K562 (cell line): ENCODE measurements at regions not wholly inside any gene's neighbourhood (a gene's known extent, or its start where the extent isn't known, plus 50 kb on each side); places are given as distances from the start of the nearest gene placed in this dataset.

ENCODE experiments used
- ATAC-seq: fragments of 200-7000 bp; cut with Tn5 transposase; 3 replicates; pipeline ENCODE4 v1.9.1; 2020; ENCODE audit warnings: moderate library complexity
- BruUV-seq: library from RNA; stranded (reverse); fragments of 400-500 nt; replicated peaks from 2 replicates; lab custom pipeline; 2021; lab: Mats Ljungman, UMichigan
- CTCF ChIA-PET: fragments of 300-600 bp; formaldehyde crosslinking; extraction: SDS; loops from one replicate; lab custom pipeline; 2021; ENCODE audit warnings: low intra/inter-chr PET ratio; lab: Yijun Ruan, JAX
- POLR2A ChIA-PET: fragments of 300-600, 350-650 bp; sonication (Branson Sonifier 250); formaldehyde crosslinking; extraction: SDS; loops from one replicate; lab custom pipeline; 2021; ENCODE audit warnings: antibody characterized with exemption, inconsistent platforms; lab: Yijun Ruan, JAX
- DNase-seq, 4 experiments: peaks; one replicate each; pipeline versions ENCODE4 v3.0.0 to v3.0.0-alpha.2; 2011 to 2018; ENCODE audit warnings: low spot score in 3 of 4, mixed read lengths in 3 of 4; ENCODE audit errors: extremely low read depth in 1 of 4
- FAIRE-seq: peaks from 2 replicates; lab custom pipeline; 2011; peaks lifted over from hg19 to GRCh38; lab: Jason Lieb, UNC
- H2AFZ ChIP-seq: 2 replicates; pipeline ENCODE4 v1.6.0; 2011; ENCODE audit warnings: low read depth, low read length, control low read depth, inconsistent platforms
- H3K27ac ChIP-seq: fragments of 200-600 bp; 3 replicates; pipeline ENCODE4 v1.8.0; 2011; ENCODE audit warnings: low read depth, mild to moderate bottlenecking, control low read depth, inconsistent platforms, low read length, moderate library complexity, mixed read lengths; ENCODE audit errors: extremely low read depth
- H3K27me3 ChIP-seq, 2 experiments: fragments of 300-600 bp in 1 of 2; 2 replicates in 1 of 2; 3 replicates in 1 of 2; pipeline versions ENCODE4 v1.6.0 to v1.8.0; 2011; ENCODE audit warnings: inconsistent platforms in 2 of 2, low read length in 2 of 2, mild to moderate bottlenecking in 1 of 2, mixed read lengths in 1 of 2, moderate library complexity in 1 of 2; ENCODE audit not compliant: control insufficient read depth in 2 of 2, insufficient read depth in 2 of 2
- H3K36me3 ChIP-seq: fragments of 300-600 bp; 3 replicates; pipeline ENCODE4 v1.8.0; 2011; ENCODE audit warnings: mild to moderate bottlenecking, low read length, inconsistent platforms; ENCODE audit not compliant: control insufficient read depth, insufficient read depth
- H3K4me1 ChIP-seq, 2 experiments: fragments of 200-600 bp in 1 of 2; replicated peaks in 1 of 2; 2 replicates in 1 of 2; 3 replicates in 1 of 2; pipeline versions ENCODE4 v1.5.1 to v1.8.0; 2011; ENCODE audit warnings: inconsistent platforms in 2 of 2, low read length in 2 of 2, mild to moderate bottlenecking in 1 of 2, mixed read lengths in 1 of 2, moderate library complexity in 1 of 2; ENCODE audit not compliant: control insufficient read depth in 2 of 2, insufficient read depth in 2 of 2
- H3K4me2 ChIP-seq: 2 replicates; pipeline ENCODE4 v1.6.1; 2011; ENCODE audit warnings: low read length, control low read depth, inconsistent platforms, mixed read lengths; ENCODE audit not compliant: insufficient read depth
- H3K4me3 ChIP-seq: fragments of 200-600 bp; sonication (generic), shearing (Covaris generic); 2 replicates; pipeline ENCODE4 v1.5.1; 2016; ENCODE audit warnings: control low read depth, inconsistent platforms
- H3K79me2 ChIP-seq: fragments of 200-600 bp; 3 replicates; pipeline ENCODE4 v1.8.0; 2011; ENCODE audit warnings: low read length, inconsistent platforms; ENCODE audit not compliant: control insufficient read depth, insufficient read depth
- H3K9ac ChIP-seq, 2 experiments: 2 replicates each; pipeline versions ENCODE4 v1.6.0 to v1.6.1; 2011; ENCODE audit warnings: low read depth in 2 of 2, low read length in 2 of 2, control low read depth in 1 of 2, inconsistent platforms in 1 of 2, mild to moderate bottlenecking in 1 of 2, mixed read lengths in 1 of 2; ENCODE audit not compliant: insufficient read depth in 1 of 2
- H3K9me1 ChIP-seq: one replicate; pipeline ENCODE4 v1.6.0; 2011; ENCODE audit warnings: inconsistent platforms, mild to moderate bottlenecking, low read length, moderate library complexity; ENCODE audit not compliant: control insufficient read depth, insufficient read depth
- H3K9me3 ChIP-seq: replicated peaks from 2 replicates; pipeline ENCODE4 v1.5.1; 2011; ENCODE audit warnings: low read depth, low read length, inconsistent platforms; ENCODE audit not compliant: control insufficient read depth, insufficient read depth
- H4K20me1 ChIP-seq: replicated peaks from 2 replicates; pipeline ENCODE4 v1.6.1; 2011; ENCODE audit warnings: low read length, inconsistent platforms, mixed read lengths; ENCODE audit not compliant: control insufficient read depth, insufficient read depth
- EWSR1 ChIP-seq: fragments of 450-650 bp; IDR thresholded peaks from 2 replicates; pipeline ENCODE4 v1.6.1; 2018; ENCODE audit warnings: borderline replicate concordance, mild to moderate bottlenecking, low read depth, moderate library complexity; ENCODE audit not compliant: partially characterized antibody
- KLF1 ChIP-seq: fragments of 450-650 bp; IDR thresholded peaks from 2 replicates; pipeline ENCODE4 v1.6.1; 2016; ENCODE audit warnings: missing genetic modification characterization, missing compliant biosample characterization
- NCOR1 ChIP-seq: fragments of 450-650 bp; IDR thresholded peaks from 2 replicates; pipeline ENCODE4 v1.6.1; 2016; ENCODE audit warnings: mild to moderate bottlenecking, moderate library complexity
- NFE2 ChIP-seq: IDR thresholded peaks from 2 replicates; pipeline ENCODE4 v1.6.1; 2014; ENCODE audit warnings: antibody characterized with exemption, low read depth
- NR3C1 ChIP-seq: sonication (generic); formaldehyde crosslinking; IDR thresholded peaks from 2 replicates; pipeline ENCODE4 v1.8.1; 2022; ENCODE audit warnings: missing genetic modification reagents
- PHF20 ChIP-seq: fragments of 450-650 bp; IDR thresholded peaks from 2 replicates; pipeline ENCODE4 v1.6.1; 2018; ENCODE audit not compliant: partially characterized antibody
- POLR2AphosphoS2 ChIP-seq: IDR thresholded peaks from 2 replicates; pipeline ENCODE4 v1.6.1; 2012; ENCODE audit warnings: low read length, improper control_type of control experiment
- SMAD4 ChIP-seq: fragments of 250-450 bp; sonication (Bioruptor Pico); conservative IDR thresholded peaks from 2 replicates; pipeline ENCODE4 v1.8.0; 2021; ENCODE audit warnings: inconsistent platforms, mild to moderate bottlenecking, moderate library complexity
- TBP ChIP-seq: optimal IDR thresholded peaks from 2 replicates; pipeline ENCODE3; 2011; ENCODE audit warnings: low read depth, low read length, improper control_type of control experiment
- ZNF133 ChIP-seq: fragments of 250-450 bp; sonication (Bioruptor Pico); IDR thresholded peaks from 2 replicates; pipeline ENCODE4 v1.4.0; 2020; ENCODE audit warnings: mild to moderate bottlenecking
- ZNF175 ChIP-seq: fragments of 200-800 bp; sonication (Bioruptor generic); IDR thresholded peaks from 2 replicates; pipeline ENCODE4 v1.6.1; 2016; ENCODE audit warnings: low read depth, mild to moderate bottlenecking, missing genetic modification characterization, missing compliant biosample characterization
- ZNF444 ChIP-seq: fragments of 250-450 bp; sonication (Bioruptor Pico); IDR thresholded peaks from 2 replicates; pipeline ENCODE4 v1.4.0; 2020; ENCODE audit warnings: mild to moderate bottlenecking, moderate library complexity
- ZNF778 ChIP-seq: fragments of 450-650 bp; formaldehyde crosslinking; IDR thresholded peaks from 2 replicates; pipeline ENCODE4 v1.4.0; 2020; ENCODE audit warnings: mild to moderate bottlenecking, moderate library complexity
- WGBS: fragments of 100-300 bp; shearing (Covaris generic); methylation state at CpG from one replicate; pipeline ENCODE4 v1.1.6; 2016; ENCODE audit warnings: low coverage, mixed read lengths; ENCODE audit not compliant: insufficient coverage; ENCODE audit errors: missing lambda C conversion rate; 5-methylcytosine and 5-hydroxymethylcytosine counted together
- in situ Hi-C: fragments of 300-500 bp; cut with MboI; formaldehyde crosslinking; loops from 4 replicates; pipeline ENCODE4 v1.15.0; 2018; ENCODE audit warnings: inconsistent platforms, mixed read lengths
- intact Hi-C: fragments of 100-400 bp; cut with micrococcal nuclease; formaldehyde crosslinking; loops from 2 replicates; pipeline ENCODE4 v1.14.2; 2022
- TF ChIP-seq, protein P1 (sequence below), 2 experiments: fragments of 450-650 bp; IDR thresholded peaks; 2 replicates each; pipeline ENCODE4 v1.6.1; 2018; ENCODE audit warnings: mild to moderate bottlenecking in 2 of 2, low read depth in 1 of 2; ENCODE audit not compliant: partially characterized antibody in 2 of 2
- TF ChIP-seq, protein P2 (sequence below): fragments of 250-450 bp; sonication (Bioruptor Pico); IDR thresholded peaks from 2 replicates; pipeline ENCODE4 v1.4.0; 2020

DNA sequence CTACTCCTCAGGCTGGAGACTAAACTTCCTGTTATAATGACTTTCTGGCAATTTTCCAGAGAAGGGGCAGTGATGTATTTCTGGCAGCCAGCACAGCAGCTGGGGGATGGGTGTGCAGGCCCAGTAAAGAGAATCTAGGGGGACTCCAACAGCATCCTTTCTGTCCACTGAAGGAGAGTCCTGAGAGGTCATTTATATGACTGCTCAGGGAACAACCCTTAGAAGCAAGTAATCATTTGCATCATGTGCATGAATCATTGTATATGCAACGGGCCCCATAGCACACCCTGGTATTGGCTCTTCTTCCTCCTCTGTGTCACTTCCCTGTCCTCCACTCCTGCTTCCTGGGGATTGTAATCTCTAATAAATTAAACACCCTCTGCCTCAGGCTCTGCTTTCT, 493.8 kb downstream of the RPS29 start:
- WGBS, result 20% methylated on average over 1 of the region's 1 CpG
- no peaks in the 10 kb centered on the region for H4K20me1 ChIP-seq
- no peaks in the 10 kb centered on the region for H3K9me1 ChIP-seq
- no peaks in the 10 kb centered on the region for H3K79me2 ChIP-seq
- H3K27ac ChIP-seq, result no peak overlapping the region
- FAIRE-seq, result no peak
- H3K9me3 ChIP-seq, result no peaks in the 10 kb centered on the region; the same call in 1 of the 2 replicates
- no peaks in the 10 kb centered on the region for H3K4me1 ChIP-seq
- no peak for ATAC-seq
- no peak overlapping the region for H3K4me3 ChIP-seq
- BruUV-seq, result no TSS peak
- in situ Hi-C loops, result no loop called here
- H3K36me3 ChIP-seq, result no peaks in the 10 kb centered on the region
- no peaks in the 10 kb centered on the region for H3K27me3 ChIP-seq
- no peak overlapping the region for H3K9ac ChIP-seq
- H2AFZ ChIP-seq, result no peak overlapping the region
- no peak for DNase-seq
- TF ChIP-seq EWSR1 (no peak), KLF1 (tag) (no peak), NCOR1 (no peak), NR3C1 (CRISPR knock-in tag) (no peak), TBP (no peak), ZNF133 (CRISPR knock-in tag) (no peak), POLR2AphosphoS2 (no peak), ZNF444 (no peak), SMAD4 (no peak), ZNF175 (CRISPR knock-in tag) (no peak), PHF20 (no peak), ZNF778 (CRISPR knock-in tag) (no peak), NFE2 (no peak)
- TF ChIP-seq, protein P1, sequence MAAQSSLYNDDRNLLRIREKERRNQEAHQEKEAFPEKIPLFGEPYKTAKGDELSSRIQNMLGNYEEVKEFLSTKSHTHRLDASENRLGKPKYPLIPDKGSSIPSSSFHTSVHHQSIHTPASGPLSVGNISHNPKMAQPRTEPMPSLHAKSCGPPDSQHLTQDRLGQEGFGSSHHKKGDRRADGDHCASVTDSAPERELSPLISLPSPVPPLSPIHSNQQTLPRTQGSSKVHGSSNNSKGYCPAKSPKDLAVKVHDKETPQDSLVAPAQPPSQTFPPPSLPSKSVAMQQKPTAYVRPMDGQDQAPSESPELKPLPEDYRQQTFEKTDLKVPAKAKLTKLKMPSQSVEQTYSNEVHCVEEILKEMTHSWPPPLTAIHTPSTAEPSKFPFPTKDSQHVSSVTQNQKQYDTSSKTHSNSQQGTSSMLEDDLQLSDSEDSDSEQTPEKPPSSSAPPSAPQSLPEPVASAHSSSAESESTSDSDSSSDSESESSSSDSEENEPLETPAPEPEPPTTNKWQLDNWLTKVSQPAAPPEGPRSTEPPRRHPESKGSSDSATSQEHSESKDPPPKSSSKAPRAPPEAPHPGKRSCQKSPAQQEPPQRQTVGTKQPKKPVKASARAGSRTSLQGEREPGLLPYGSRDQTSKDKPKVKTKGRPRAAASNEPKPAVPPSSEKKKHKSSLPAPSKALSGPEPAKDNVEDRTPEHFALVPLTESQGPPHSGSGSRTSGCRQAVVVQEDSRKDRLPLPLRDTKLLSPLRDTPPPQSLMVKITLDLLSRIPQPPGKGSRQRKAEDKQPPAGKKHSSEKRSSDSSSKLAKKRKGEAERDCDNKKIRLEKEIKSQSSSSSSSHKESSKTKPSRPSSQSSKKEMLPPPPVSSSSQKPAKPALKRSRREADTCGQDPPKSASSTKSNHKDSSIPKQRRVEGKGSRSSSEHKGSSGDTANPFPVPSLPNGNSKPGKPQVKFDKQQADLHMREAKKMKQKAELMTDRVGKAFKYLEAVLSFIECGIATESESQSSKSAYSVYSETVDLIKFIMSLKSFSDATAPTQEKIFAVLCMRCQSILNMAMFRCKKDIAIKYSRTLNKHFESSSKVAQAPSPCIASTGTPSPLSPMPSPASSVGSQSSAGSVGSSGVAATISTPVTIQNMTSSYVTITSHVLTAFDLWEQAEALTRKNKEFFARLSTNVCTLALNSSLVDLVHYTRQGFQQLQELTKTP (IDR thresholded peaks at IDR 0.05; ENCODE audit: low read depth in 1 of 2, partially characterized antibody in 2 of 2), result no peak
- TF ChIP-seq, protein P2, sequence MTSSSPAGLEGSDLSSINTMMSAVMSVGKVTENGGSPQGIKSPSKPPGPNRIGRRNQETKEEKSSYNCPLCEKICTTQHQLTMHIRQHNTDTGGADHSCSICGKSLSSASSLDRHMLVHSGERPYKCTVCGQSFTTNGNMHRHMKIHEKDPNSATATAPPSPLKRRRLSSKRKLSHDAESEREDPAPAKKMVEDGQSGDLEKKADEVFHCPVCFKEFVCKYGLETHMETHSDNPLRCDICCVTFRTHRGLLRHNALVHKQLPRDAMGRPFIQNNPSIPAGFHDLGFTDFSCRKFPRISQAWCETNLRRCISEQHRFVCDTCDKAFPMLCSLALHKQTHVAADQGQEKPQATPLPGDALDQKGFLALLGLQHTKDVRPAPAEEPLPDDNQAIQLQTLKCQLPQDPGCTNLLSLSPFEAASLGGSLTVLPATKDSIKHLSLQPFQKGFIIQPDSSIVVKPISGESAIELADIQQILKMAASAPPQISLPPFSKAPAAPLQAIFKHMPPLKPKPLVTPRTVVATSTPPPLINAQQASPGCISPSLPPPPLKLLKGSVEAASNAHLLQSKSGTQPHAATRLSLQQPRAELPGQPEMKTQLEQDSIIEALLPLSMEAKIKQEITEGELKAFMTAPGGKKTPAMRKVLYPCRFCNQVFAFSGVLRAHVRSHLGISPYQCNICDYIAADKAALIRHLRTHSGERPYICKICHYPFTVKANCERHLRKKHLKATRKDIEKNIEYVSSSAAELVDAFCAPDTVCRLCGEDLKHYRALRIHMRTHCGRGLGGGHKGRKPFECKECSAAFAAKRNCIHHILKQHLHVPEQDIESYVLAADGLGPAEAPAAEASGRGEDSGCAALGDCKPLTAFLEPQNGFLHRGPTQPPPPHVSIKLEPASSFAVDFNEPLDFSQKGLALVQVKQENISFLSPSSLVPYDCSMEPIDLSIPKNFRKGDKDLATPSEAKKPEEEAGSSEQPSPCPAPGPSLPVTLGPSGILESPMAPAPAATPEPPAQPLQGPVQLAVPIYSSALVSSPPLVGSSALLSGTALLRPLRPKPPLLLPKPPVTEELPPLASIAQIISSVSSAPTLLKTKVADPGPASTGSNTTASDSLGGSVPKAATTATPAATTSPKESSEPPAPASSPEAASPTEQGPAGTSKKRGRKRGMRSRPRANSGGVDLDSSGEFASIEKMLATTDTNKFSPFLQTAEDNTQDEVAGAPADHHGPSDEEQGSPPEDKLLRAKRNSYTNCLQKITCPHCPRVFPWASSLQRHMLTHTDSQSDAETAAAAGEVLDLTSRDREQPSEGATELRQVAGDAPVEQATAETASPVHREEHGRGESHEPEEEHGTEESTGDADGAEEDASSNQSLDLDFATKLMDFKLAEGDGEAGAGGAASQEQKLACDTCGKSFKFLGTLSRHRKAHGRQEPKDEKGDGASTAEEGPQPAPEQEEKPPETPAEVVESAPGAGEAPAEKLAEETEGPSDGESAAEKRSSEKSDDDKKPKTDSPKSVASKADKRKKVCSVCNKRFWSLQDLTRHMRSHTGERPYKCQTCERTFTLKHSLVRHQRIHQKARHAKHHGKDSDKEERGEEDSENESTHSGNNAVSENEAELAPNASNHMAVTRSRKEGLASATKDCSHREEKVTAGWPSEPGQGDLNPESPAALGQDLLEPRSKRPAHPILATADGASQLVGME (CRISPR knock-in tag), result no peak
- POLR2A ChIA-PET, result no interaction called here
- CTCF ChIA-PET, result no interaction called here
- H3K4me2 ChIP-seq, result no peak overlapping the region
- intact Hi-C loops, result no loop called here
